HS-5 (cell line): ENCODE measurements at regions not wholly inside any gene's neighbourhood (a gene's known extent, or its start where the extent isn't known, plus 50 kb on each side); places are given as distances from the start of the nearest gene placed in this dataset.

ENCODE experiments used
- DNase-seq: peaks from one replicate; pipeline ENCODE4 v3.0.0-alpha.2; 2012; ENCODE audit warnings: low read depth

DNA sequence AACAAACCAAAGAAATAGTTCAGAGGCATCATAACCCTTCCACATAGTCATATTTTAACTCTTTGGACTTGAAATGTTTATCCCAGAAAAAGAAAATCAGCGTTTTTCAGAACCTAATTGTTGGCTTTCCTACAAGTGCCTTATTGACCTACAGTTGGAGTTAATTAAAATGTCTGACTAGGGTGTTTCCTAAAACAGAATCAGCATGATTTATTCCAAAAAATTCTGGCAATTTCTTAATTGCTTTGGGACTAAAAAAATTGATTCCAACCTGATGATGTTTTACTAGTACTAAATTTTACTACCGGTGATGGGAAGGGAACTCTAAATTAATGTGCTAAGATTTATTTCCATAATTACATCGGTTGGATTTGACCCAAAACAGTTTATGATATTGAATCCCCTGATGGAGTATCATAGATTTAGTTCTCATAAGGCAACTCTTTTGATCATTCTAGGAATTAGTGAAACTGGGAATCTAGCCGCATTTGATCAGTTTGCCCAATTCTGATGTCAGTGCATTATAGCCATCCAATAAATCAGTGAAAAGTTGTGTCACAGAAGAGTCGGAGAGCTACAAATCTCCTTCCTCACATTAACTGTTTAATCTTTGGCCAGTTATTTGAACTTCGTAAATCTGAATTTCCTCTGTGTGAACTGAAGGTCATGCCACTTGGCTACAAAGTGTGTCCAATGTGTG is 134.3 kb upstream of the DSEL start:
- DNase-seq, result no peak

DNA sequence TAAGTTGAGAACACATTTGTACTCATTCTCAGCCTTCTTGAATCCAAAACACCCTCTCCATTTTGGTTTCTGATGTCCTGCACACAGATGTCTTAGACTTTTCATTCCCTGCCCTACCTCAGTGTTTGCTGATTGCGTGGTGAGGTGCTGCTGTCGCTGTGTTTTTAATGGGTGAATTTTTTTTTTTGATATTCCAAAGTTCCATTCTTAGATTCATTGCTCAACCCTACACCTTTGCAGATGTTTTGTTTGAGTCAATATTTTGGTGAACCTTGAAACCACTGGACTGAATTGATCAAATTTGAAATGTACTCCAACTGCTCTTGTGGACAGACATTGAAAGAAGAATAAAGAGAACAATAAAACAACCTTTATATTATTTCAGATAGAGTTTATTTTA is 130.4 kb upstream of the DSEL start:
- no peak for DNase-seq

DNA sequence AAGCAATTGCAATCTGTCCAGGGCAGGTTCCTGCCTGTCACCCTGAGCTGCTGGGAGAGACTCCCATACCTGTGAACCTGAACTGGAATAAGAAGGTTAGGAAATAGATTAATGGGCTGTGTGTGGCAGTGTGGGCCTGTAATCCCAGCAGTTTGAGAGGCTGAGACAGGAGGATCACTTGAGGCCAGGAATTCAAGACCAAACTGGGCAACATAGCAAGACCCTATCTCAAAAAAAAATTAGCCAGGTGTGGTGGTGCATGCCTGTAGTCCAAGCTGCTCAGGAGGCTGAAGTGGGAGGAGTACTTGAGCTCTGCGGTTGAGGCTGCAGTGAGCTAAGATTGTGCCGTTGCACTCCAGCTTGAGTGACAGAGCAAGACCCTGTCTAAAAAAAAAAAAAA is 127.7 kb upstream of the DSEL start:
- DNase-seq, result no peak

DNA sequence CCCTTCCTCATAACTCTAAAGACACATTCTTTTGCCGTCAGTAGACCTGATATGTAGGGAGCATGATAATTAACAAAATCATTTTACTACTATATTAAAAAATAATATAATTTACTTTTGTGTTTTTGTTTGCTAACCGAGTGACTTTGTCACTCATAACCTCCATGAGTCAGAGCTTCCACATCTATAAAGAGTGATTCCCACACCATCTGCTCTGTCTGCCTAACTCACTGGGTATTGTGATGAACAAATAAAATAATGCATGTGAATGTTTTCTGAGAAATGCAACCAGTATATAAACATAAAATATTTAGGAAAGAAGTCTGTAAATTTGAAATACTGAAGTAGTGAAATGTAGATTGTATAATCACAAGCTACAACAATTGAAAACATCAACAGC is 123.4 kb upstream of the DSEL start:
- DNase-seq, result no peak

DNA sequence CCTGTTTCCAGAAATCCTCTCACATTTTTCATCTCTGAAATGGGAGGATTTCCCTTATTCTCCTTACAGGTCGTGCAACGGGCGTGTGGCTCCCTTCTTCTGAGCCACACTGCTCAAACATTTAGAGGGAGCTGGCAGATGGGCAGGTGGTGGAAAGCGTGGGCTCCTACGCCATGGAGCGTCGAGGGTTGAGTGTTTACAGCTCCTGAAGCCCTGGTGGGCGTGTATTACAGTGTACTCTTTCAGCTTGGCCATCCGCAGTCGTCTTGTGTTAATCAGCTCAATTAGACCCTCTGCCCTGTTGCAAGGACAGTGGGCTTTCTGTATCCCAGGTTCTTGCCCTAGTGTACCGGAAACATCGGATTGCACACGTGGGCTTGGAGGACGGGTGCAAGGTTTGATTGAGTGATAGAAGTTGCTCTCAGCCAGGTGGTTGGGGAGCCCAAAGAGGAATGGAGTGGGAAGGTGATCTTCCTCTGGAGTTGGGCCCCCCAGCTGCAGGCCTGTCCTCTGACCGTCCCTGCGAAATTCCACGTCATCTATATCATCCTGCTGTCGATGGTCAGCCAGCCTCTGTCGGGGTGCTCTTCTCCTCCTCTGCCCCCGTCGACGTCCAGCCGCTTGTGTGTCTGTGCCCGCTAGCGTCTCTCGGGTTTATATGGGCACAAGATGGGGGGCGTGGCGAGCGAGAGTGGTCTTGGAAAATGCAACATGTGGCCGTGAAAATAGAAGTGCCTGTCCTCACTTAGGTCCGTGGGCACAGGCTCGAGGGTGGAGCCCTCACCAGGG is 120.3 kb upstream of the DSEL start:
- DNase-seq, result no peak

DNA sequence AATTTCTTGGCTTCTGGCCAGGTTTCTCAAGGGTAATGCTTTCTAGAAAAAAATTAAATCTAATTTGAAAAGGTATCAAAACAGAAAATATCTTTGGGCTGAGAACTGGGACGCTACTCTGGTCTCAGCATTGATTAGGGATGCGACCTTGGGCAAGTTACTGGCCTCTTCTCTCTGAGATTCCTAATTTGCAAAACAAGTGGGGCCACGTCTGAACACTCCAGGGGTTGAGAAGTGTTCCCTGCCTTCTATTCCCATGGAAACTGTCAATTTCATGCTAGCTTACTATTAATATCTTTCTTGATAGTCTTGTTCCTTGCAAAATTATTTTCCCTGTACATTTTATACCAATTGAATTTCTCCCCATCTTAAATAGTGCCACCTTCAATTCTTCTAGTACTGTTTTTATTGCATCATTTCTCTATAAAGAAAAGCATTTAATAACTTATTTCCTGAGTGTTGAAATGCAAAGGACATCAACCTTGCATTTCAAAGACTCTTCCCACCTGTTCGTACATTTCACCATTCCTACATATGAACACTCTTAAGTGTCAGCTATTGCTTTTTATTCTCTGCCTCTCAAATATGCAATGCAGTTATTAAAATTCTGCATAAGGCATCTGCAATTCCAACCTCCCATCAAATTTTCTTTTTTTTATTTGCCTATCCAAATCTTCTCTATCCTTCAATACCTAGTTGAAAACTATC is 118.3 kb upstream of the DSEL start:
- no peak for DNase-seq

DNA sequence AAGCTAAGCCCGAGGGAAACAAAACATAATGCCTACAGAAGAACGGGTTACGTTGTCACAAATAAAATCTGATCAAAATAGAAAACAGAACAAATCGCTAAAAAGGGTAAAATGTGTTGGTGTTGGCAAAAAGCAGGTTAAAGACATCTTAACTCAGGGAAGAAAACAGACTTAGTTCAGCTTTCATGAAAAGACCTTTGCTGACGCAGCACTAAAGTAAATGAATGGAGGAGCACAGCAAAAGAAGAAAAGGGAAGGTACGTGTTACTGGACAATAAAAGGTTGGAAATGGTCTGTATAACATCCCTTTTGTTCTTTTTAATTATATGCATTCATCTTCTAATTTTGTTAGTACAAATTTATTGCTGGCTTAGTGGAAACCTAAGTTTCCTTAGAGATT is 117.4 kb upstream of the DSEL start:
- DNase-seq, result no peak

DNA sequence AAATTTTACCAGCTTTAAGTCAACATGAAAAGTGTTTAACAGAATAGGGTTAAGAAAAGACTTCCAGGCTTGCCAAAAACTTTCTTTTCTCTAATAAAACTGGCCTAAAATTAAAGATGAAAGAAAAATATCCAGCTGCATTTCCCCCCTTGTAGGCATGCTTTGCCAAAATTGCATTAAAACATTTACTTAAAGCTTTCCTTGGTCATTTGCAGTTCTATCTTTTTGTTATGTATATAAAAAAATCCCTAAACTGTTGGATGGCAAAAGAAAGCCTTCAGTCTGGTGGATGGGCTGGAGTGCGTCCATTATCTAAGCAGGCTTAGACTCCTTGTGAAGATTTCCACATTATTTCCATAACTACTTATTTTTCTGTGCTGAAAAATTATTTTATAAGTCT is 105.4 kb upstream of the DSEL start:
- DNase-seq, result no peak

DNA sequence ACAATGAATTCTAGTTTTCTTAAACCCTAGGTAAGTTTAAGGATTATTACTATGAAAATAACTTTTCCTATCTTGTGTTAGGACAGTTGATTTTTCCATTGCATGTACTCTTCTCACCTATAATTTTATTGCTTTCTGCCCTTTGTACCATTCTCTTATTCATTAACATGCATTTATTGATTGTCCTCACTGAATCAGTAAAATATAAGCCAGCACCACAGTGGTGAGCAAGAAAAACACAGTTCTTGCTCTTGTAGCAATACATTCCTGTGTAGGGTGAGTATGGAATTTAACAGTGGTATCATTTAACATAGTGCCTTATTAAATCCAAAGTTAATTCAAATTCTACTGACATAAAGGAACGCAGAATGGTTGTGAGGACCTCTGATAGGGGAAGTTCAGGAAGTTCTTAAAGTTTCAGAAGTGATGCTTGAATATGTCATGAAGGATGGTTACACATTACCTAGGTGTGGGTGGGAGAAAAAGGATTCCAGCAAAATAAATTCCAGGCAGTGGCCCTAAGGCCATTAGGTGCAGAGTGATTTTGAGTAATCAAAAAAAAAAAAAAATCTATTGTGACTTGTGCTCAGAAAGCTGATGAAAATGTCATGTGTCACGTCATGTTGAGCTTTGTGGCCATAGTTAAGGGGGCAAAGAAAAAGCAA is 104.7 kb upstream of the DSEL start:
- DNase-seq, result no peak

DNA sequence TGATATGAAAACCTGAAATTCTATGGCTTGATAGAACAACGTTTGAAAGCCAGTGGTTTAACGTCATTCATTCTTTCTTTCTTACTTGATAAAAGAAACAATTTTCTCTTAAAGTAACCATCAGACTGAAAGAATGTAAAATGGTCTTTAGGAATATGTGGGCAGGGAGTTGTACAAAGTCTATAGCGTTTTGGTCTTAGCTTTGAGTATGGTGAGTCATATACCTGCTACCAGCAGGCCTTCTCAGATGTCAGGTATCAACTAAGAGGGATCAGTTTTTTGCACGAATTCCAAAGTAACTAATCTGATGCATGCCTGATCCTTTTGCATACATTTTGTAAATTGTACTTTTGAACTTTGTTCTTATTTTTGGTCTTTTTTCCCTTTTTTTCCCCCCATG is 101.5 kb upstream of the DSEL start:
- no peak for DNase-seq

DNA sequence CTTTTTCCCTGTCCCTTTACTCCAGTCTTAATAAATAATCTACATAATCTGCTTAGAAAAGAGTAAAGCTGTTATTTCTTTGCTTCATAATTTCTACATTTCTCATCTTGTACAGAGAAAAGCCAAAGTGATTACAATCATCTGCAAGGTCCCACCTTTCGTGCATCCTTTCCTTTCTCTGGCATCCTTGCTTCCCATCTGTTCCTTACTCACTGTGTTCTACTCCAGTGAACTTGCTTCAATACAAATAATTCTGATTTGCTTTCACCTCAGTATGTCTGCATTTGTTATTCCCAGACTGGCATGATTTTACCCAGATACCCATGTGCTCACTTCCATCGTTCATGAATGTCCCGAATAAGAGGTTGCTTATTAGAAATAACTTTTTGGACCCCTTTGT is 99.4 kb upstream of the DSEL start:
- no peak for DNase-seq

DNA sequence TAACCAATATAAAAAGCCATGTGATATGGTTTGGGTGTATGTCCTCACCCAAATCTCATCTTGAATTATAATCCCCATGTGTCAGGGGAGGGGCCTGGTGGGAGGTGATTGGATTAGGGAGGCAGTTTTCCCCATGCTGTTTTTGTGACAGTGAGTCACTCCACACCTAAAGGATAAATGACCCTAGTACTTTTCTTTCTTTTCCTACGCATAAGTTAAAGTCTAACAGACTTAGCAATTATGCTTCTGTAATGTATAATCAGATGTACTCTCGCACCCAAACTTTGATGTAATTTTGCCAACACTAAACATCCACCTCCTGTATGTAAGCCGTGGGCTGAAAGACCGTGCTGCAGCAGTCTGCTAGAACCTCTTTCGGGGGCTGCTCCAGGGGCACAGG is 97.2 kb upstream of the DSEL start:
- DNase-seq, result no peak

DNA sequence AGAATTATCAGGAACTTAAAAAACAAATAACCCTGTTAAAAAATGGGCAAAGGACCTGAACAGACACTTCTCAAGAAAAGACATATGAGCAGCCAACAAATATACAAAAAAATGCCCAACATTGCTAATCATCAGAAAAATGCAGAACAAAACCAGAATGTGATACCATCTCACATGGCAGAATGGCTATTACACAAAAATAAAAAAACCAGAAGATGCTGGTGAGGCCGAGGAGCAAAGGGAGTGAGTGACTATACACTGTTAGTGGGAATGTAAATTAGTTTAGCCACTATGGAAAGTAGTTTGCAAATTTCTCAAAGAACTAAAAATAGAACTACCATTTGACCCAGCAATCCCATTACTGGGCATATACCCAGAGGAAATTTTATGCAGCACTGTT is 95.8 kb upstream of the DSEL start:
- no peak for DNase-seq

DNA sequence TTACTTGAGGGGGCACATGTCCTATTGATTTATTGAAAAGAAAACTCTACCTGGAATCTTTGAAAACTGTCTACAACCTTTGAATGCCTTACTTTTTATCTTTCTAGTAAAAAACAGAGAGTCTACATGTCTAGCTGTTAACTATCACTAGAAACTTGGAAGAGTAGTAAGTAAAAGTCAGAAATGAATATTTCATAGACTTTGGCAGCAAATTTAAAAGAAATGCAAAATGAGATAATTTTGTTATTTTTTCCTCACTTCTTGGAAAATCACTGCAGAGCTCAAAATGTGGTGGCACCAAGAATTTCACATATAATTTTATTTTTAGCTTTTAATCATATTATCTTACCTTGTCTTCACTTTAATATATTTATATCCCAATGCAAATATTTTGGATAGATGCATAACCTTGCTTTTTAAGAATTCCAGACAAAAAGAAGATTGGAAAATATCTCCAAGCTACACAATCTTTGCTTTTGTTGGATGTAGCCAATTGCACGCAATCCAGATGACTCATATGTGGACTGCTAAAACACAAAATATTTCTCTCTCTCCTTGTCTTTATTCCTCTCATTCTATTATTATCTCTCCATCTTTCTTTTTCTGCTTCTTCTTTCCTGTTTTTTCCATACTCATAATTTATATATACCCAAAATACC is 92.2 kb upstream of the DSEL start:
- no peak for DNase-seq

DNA sequence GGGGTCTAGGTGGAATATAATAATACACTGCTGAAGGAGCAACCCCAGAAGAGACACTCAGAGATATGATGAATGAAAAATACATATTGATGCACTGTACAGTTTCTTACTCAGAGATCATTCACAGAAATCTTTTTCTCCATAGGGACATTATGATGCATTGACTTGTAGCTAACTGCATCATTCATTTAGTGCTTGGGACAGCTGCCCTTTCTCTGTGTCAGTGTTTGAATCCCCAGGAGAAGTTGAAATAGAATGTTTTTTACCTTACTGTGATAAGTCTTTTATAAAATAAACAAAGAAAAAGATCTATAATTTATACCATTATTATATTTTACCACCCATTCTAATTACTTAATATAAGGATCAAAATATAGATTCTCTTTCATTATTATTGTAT is 91.7 kb upstream of the DSEL start:
- no peak for DNase-seq

DNA sequence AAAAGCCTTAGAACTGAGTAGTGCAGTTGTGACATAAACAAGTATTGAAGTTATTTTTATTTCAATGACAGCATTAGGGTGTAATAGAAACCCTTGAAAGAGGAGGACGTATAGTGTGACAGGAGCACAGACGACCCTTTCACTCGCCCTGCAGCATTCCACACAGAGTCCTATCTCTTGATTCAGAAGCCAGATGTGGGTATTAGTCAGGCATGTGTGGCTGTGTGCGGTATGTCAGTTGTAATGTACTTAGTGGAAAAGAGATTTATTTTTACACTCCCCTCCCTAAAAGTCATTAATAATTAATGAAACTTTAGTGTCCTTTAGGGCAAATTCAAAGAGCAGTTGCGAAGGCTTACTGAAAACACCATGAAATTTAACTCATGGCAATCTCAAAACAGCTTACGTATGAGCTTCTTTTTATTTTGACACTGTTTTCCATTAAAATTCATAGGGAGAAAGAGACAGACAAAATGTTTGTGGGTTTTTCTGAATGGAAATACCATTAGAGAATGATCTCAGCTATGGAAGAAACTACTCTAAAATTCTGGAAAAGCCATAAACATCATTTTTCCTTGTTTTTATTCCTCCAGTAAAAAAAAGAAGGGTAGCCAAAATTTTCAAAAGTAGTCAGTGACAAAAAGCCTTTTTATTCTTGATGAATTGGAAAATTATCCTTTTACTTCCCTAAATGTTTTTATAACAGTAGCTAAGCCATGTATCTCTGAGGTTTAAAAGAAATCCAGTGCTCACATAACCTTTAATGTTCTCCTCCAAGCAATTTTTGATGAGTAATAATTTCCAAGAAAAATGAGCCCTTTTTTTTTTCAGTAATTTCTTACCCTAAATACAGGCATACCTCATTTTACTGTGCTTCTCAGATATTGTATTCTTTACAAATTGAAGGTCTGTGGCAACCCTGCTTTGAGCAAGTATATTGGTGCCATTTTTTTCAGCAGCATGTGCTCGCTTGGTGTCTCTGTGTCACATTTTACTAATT is 84.0 kb upstream of the DSEL start:
- peak; percentile 38 for DNase-seq

DNA sequence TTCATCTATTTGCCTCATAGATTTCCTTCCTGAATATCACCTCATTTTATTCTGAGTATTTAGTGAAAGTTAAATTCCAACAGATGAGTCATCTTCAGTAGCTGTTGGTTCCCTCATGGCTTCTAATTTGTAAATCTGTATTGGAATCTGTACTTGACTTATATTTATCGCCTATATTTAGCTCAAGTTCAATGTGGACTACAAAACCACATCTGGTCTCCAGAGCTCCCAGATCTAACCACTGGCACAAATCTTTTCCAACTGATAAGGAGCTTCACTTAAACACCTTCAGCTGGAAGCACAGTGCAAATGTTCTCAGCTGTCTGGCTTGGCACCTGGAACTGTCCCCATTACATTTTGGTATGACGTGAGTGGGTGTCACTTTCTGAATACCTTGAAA is 82.8 kb upstream of the DSEL start:
- DNase-seq, result peak; percentile 58

DNA sequence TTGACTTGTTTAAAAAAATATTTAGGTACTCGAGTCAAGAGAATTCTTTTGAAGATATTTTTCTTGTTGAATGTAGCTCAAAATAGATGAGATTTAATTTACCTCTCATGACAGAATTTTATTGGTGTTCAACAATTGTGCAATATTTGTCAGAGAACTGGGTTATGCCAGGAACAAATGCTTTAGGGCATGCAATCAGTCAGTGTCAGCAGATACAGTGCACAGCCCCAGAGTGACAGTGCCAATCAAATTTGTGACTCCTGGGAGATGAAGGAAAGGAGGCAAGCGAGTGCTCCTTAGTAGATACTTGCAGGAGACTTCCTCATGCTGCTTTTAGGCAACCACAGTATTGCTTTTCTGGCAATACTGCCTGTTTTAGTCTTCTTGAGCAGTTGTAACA is 81.2 kb upstream of the DSEL start:
- no peak for DNase-seq

DNA sequence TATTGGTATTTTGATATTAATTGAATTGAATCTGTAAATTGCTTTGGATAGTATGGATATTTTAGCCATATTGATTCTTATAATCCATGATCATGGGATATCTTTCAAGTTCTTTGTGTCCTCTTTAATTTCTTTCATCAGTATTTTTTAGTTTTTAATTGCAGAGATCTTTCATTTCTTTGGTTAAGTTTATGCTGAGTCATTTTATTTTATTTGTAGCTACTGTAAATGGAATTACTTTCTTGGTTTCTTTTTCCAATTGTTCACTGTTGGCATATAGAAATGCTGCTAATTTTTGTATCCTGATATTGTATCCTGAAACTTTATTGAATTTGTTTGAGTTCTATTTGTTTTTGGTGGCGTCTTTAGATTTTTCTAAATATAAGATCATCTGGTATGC is 79.5 kb upstream of the DSEL start:
- no peak for DNase-seq

DNA sequence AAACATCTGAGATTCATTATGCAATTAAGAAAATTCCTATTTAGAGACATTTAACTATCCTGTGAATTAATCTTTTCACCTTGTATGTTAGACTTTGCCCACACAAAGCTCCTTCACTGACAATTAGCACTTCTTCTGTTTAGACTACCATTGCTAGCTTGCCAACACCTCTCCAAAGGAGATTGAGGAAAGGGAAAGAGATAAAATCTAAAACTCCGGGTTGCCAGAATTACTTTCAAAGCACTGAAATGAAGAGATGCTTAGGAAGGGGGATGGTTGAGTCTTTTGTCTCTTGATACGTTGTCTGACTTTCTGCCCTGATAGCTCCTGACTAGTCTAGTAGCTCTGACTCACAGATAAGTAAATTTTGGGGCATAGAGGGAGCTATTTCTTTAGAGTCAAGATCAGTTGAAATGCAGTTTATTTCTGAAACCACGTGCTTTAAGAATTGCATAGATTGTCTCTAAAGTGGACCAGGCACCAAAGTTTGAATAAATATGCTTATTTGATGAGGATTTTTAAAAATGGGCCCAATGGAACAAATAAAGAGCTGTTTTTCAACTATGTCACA is 74.1 kb upstream of the DSEL start:
- no peak for DNase-seq

DNA sequence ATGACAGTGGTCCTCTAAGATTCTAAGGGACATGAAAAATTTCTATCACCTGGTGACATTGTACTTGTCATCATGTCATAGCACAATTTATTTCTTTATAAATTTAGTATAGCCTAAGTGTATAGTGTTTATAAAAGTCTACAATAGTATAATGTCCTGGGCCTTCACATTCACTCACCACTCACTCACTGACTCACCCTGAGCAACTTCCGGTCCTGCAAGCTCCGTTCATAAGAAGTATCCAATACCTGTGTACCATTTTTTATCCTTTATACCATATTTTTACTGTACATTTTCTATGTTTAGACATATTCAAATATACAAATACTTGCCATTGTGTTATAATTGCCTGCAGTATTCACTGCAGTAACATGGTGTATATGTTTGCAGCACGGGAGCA is 72.8 kb upstream of the DSEL start:
- no peak for DNase-seq
